ENCODE measurements at regions not wholly inside any gene's neighbourhood (a gene's known extent, or its start where the extent isn't known, plus 50 kb on each side); places are given as distances from the start of the nearest gene placed in this dataset.

- in situ Hi-C loops (cut with MboI; ENCODE audit: low pct_unique_long_range_greater_than_20kb, low sequenced_read_pairs) = no loop called here
- DNase-seq = no peak
These were observed 863.2 kb downstream of the TUSC7 start for GRCh38 chr3:117572786-117573185.

- in situ Hi-C loops (cut with MboI; ENCODE audit: low pct_unique_long_range_greater_than_20kb, low sequenced_read_pairs) = no loop called here
- DNase-seq = no peak
These were observed 871.2 kb downstream of the TUSC7 start for GRCh38 chr3:117580806-117581205.

DNA sequence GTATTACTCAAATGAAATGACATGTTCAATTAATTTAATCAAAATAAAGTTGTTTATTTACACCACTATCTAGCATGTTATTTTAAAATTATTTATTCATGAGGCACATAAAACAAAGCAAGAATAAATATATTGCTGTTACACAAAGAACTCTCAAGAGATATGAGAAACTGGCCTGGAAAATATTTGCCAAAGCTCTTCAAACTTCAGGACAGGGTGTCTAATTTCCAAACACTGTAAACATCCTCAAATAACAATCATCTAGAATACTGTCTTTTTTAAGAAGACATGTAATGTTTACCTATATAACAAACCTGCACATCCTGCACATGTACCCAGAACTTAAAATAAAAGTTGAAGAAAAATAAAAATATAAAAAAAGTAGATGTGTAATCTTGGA lies 876.6 kb downstream of the TUSC7 start:
- no peak for DNase-seq
- in situ Hi-C loops (cut with MboI; ENCODE audit: low pct_unique_long_range_greater_than_20kb, low sequenced_read_pairs) = no loop called here

DNA sequence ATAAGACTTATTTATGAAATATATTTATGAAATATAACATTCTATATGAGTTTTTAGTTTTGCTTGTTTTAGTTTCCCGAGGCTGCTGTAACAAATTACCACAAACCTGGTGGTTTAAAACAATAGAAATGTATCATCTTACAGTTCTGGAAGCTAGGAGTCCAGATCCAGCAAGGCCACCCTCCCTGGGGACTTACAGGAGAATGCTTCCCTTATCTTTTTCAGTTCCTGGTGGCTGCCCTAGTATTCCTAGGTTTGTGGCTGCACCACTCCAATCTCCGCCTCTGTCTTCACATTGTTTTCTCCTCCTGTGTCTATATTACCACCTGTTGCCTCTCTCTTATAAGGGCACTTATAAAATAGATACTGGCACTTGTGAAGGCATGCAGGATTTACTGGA lies 877.8 kb downstream of the TUSC7 start:
- DNase-seq = no peak
- in situ Hi-C loops (cut with MboI; ENCODE audit: low pct_unique_long_range_greater_than_20kb, low sequenced_read_pairs) = no loop called here

- DNase-seq = no peak
- in situ Hi-C loops (cut with MboI; ENCODE audit: low pct_unique_long_range_greater_than_20kb, low sequenced_read_pairs) = no loop called here
These were observed 879.9 kb downstream of the TUSC7 start for GRCh38 chr3:117589454-117589853.

DNA sequence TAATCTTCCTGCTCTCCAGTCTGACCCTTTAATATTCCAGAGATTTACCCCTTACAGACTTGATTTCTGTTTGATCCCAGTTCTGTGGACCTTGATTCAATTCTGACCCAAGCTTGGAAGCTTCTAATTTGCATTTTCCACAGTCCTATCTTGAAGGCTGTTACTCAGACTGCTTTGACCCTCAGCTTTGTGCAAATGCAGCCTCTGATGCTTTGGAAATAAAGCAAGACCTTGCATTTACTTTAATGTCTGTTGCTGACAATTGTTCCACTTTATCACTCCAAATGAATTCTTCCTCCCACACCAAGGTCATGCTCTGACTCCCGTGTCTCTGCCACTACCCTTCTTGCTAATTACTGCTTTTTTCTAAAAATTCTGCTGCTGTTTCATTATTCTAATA lies 886.0 kb downstream of the TUSC7 start:
- in situ Hi-C loops (cut with MboI; ENCODE audit: low pct_unique_long_range_greater_than_20kb, low sequenced_read_pairs) = no loop called here
- DNase-seq = no peak

DNA sequence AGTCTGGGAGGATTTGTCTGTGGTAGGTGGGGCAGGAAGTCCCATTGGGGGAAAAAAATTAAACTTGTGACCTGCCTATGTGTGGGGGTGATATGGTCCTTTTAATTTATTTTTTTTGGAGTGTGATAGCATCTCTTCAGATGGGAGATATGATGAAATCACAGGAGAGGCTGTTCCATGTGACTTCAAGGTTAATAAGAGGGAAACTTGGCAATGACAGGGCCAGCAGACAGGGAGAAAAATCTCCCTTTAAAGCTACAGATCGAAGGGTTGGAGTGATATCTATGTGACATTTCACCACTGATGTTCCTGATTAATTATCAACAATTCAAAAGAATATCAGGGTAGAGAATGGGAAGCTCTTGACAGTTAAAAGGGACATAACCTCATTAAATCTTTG lies 886.9 kb downstream of the TUSC7 start:
- DNase-seq = no peak
- in situ Hi-C loops (cut with MboI; ENCODE audit: low pct_unique_long_range_greater_than_20kb, low sequenced_read_pairs) = no loop called here

- in situ Hi-C loops (cut with MboI; ENCODE audit: low pct_unique_long_range_greater_than_20kb, low sequenced_read_pairs) = no loop called here
- no peak for DNase-seq
These were observed 888.3 kb downstream of the TUSC7 start for GRCh38 chr3:117597865-117598264.

GRCh38 chr3:117600112-117600511 lies 890.5 kb downstream of the TUSC7 start:
- no peak for DNase-seq
- in situ Hi-C loops (cut with MboI; ENCODE audit: low pct_unique_long_range_greater_than_20kb, low sequenced_read_pairs) = no loop called here

DNA sequence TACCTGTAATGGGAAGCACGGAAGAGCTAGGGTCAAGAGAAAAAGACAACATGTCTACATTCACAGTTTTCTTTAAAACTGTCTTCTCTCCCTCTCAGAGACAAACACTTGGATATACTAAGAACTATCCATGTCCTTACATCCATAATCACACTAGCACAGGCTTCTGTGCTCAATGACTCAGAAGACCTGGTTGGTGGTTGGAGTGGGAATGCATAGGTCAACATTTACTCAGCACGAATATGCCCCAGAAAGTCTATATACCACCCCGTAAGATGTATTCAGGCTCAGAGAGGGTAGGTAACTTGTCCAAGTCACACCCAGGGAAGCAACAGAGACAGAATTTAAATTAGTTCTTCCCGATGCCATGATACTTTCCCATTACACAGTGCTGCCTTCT lies 891.1 kb downstream of the TUSC7 start:
- in situ Hi-C loops (cut with MboI; ENCODE audit: low pct_unique_long_range_greater_than_20kb, low sequenced_read_pairs) = no loop called here
- no peak for DNase-seq

- DNase-seq = no peak
- in situ Hi-C loops (cut with MboI; ENCODE audit: low pct_unique_long_range_greater_than_20kb, low sequenced_read_pairs) = no loop called here
These were observed 892.6 kb downstream of the TUSC7 start for GRCh38 chr3:117602058-117602644.

DNA sequence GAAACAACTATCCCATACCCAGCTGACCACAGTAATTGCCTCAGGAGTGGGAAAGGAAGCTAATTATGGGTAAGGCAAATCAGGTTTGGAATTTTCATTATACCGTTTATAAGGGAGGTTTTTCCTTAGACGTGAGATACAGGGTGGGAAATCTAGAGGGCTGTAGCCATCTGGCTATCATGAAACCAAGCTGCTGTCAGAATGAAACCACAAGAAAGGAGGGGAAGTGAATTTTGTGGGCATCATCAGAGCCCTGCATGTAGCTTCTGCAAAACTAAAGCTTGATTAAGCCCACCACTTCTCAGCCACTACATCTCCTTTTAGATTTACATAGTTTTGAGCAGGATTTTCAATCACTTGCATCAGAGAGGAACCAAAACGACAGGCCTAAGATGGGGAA lies 893.5 kb downstream of the TUSC7 start:
- in situ Hi-C loops (cut with MboI; ENCODE audit: low pct_unique_long_range_greater_than_20kb, low sequenced_read_pairs) = no loop called here

GRCh38 chr3:117606866-117607265 lies 897.3 kb downstream of the TUSC7 start:
- in situ Hi-C loops (cut with MboI; ENCODE audit: low pct_unique_long_range_greater_than_20kb, low sequenced_read_pairs) = no loop called here
- no peak for DNase-seq

More for the DNA sequence above, 893.5 kb downstream of the TUSC7 start:
- peak; percentile 33 for DNase-seq

DNA sequence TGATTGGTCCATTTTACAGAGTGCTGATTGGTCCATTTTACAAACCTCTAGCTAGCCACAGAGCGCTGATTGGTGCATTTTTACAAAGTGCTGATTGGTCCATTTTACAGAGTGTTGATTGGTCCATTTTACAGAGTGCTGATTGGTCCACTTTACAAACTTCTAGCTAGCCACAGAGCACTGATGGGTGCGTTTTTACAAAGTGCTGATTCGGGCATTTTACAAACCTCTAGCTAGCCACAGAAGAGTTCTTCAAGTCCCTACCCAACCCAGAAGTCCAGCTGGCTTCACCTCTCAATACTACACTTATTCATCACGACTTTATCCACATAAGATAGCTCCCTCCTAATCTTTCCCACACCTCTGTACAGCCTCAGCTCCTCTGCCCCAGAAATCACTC lies 899.8 kb downstream of the TUSC7 start:
- in situ Hi-C loops (cut with MboI; ENCODE audit: low pct_unique_long_range_greater_than_20kb, low sequenced_read_pairs) = no loop called here
- DNase-seq = no peak

GRCh38 chr3:117610156-117610555 lies 900.6 kb downstream of the TUSC7 start:
- DNase-seq = no peak

GRCh38 chr3:117611211-117611610 lies 901.6 kb downstream of the TUSC7 start:
- in situ Hi-C loops (cut with MboI; ENCODE audit: low pct_unique_long_range_greater_than_20kb, low sequenced_read_pairs) = no loop called here

More at GRCh38 chr3:117610156-117610555, 900.6 kb downstream of the TUSC7 start:
- in situ Hi-C loops (cut with MboI; ENCODE audit: low pct_unique_long_range_greater_than_20kb, low sequenced_read_pairs) = no loop called here

DNA sequence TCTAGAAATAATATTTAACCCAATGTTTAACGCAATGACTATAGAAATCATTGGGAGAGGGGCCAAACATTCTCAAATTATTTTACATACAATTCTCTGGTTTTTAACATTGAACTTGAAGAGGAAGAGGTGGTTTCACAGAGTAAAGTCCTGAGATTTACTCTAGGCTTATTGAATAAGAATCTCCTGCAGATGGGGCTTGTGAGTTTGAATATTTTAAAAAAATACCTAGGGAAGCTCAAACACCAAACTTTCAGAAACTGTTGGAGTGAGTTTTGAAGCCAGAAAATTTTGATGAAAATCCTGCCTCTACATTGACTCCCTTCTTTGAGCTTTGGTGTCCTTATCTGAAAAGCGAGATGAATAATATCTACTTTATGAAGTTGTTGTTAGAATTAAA lies 906.6 kb downstream of the TUSC7 start:
- in situ Hi-C loops (cut with MboI; ENCODE audit: low pct_unique_long_range_greater_than_20kb, low sequenced_read_pairs) = no loop called here
- DNase-seq = no peak

More at GRCh38 chr3:117611211-117611610, 901.6 kb downstream of the TUSC7 start:
- no peak for DNase-seq

DNA sequence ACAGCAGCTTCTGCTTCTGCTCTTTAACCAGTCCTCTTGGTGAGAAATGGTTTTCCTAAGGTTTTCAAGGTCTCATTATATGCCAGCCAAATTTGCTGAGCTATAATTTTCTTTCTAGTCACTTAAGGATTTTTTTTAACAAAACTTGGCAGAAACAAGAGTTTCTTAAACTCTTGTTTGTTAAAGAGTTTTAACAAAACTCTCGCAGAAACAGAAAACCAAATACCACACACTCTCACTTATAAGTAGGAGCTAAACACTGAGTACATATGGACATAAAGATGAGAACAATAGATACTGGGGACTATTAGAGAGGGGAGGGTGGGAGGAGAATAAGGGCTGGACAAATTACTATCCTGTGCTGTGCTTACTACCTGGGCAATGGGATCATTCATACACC lies 908.3 kb downstream of the TUSC7 start:
- no peak for DNase-seq
- in situ Hi-C loops (cut with MboI; ENCODE audit: low pct_unique_long_range_greater_than_20kb, low sequenced_read_pairs) = no loop called here

DNA sequence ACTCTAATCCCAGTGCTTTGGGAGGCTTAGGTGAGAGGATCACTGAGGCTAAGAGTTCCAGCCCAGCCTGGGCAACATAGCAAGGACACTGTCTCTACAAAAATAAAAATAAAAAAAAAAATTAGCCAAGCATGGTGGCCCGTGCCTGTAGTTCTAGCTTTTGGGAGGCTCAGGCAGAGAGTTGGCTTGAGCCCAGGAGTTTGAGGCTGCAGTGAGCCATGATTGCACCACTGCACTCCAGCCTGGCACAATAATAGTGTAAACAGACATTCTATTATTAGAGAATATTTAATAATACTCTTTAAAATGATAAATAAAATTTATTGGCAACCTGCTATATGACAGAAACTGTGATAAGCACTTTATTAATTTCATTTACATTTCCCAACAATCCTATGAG lies 908.9 kb downstream of the TUSC7 start:
- DNase-seq = no peak
- in situ Hi-C loops (cut with MboI; ENCODE audit: low pct_unique_long_range_greater_than_20kb, low sequenced_read_pairs) = no loop called here

DNA sequence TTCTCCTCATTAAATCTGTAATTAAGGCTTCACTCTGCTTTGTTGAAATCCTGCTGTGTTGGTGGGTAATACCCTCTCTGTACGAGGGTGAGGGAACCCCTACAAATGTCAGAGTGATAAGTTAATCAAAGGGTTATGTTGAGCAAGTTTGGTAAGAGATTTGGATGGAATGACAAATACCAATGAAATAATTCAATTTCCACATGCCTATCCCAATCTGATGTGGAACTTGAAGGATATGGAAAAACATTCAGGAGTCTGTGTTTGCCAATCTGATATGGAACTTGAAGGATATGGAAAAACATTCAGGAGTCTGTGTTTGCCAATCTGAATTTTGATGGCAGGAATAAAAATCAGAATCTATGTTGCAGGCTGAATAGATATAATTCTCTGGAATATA lies 910.2 kb downstream of the TUSC7 start:
- no peak for DNase-seq
- in situ Hi-C loops (cut with MboI; ENCODE audit: low pct_unique_long_range_greater_than_20kb, low sequenced_read_pairs) = no loop called here

- in situ Hi-C loops (cut with MboI; ENCODE audit: low pct_unique_long_range_greater_than_20kb, low sequenced_read_pairs) = no loop called here
- no peak for DNase-seq
These were observed 912.7 kb downstream of the TUSC7 start for GRCh38 chr3:117622171-117622841.

Data from KBM-7 (cell line).